ENCODE measurements at regions not wholly inside any gene's neighbourhood (a gene's known extent, or its start where the extent isn't known, plus 50 kb on each side); places are given as distances from the start of the nearest gene placed in this dataset.
A peak's percentile ranks its signal among the peaks of the same experiment; 100 is the strongest.

GRCh38 chr12:45587012-45587411 lies 142.5 kb upstream of the ARID2 start:
- no peak for DNase-seq (ENCODE audit: low spot score)

GRCh38 chr12:45587877-45588533 lies 141.5 kb upstream of the ARID2 start:
- DNase-seq (ENCODE audit: low spot score): no peak

GRCh38 chr12:45590646-45591045 lies 138.9 kb upstream of the ARID2 start:
- DNase-seq (ENCODE audit: low spot score): no peak

DNA sequence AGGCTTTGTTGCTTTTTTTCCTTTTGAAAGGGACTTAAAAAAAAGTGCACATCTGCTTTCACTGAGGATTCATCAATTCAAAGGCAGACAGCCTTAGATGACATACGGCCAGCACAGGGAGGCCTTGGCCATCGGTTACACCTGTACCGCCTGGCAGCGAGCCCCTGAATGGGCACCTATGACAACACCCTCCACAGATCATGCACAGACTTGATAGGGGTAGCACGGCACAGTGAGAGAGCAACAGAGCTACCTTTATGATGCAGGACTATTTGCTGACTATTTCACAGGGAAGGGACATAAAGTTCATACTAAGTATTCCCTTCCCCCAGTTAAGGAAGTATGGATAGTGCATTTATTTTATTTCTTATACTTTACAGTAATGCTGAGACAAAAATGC lies 137.9 kb upstream of the ARID2 start:
- DNase-seq (ENCODE audit: low spot score): no peak

GRCh38 chr12:45596366-45596765 lies 133.1 kb upstream of the ARID2 start:
- DNase-seq (ENCODE audit: low spot score): no peak

DNA sequence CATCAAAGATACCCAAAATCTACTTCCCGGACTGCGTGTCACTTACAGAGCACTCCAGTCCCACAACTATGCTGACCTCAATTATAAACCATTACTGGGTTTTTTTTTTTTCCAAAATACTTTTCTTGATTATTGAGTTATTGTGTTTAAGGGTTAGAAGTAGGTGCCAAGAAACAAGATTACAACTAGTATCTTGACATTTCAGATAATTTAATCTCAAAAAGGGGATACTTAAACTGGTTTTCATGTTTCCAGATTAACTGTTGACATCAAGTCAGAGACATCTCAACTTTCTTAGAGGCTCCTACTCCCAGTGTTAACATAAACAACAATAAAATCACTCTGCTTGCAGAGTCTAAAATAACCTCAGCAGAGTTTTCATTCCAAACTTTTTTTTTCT lies 131.2 kb upstream of the ARID2 start:
- DNase-seq (ENCODE audit: low spot score): no peak

GRCh38 chr12:45598761-45599160 lies 130.7 kb upstream of the ARID2 start:
- no peak for DNase-seq (ENCODE audit: low spot score)

- no peak for DNase-seq (ENCODE audit: low spot score)
Measured at GRCh38 chr12:45599196-45599595, 130.3 kb upstream of the ARID2 start.

GRCh38 chr12:45601390-45601789 lies 128.1 kb upstream of the ARID2 start:
- no peak for DNase-seq (ENCODE audit: low spot score)

DNA sequence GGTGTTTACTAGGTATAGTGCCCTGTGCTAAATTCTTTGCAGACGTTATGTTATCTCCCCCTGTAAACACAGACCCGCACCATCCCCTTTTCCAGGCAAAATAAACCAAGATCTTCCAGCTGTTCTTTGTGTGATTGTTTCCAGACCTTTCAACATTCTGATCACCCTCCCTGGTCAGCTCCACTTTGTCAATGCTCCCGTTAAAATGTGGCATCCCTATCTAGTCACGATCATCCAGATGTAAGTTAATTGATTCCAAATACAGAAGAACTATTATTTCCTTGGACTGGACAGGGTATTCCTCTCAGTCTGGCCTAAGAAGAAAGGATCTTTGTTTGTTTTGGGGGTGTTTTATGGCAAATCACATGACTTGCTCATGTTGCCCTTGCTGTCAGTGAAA lies 127.6 kb upstream of the ARID2 start:
- peak; percentile 39 for DNase-seq (ENCODE audit: low spot score)

- no peak for DNase-seq (ENCODE audit: low spot score)
Measured at GRCh38 chr12:45605624-45606023, 123.9 kb upstream of the ARID2 start.

- peak; percentile 16 for DNase-seq (ENCODE audit: low spot score)
Measured at GRCh38 chr12:45611061-45611460, 118.4 kb upstream of the ARID2 start.

DNA sequence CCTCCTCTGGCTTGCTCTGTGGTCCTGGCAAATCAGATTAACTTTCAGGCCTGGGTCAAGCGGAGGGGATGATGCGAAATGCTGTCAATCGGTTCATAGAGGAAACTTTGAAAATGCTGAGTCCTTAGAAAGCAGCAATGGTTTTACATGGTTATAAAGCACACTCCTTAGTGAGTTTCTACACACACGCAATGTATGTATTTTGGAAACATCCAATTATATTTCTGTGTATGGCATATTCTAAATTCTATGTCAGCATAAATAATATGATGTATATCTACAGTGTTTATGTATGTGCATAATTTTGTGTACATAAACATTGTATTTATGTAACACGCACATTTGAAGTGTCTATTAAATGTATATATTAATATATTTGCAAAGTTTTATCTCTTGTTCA lies 118.0 kb upstream of the ARID2 start:
- no peak for DNase-seq (ENCODE audit: low spot score)

DNA sequence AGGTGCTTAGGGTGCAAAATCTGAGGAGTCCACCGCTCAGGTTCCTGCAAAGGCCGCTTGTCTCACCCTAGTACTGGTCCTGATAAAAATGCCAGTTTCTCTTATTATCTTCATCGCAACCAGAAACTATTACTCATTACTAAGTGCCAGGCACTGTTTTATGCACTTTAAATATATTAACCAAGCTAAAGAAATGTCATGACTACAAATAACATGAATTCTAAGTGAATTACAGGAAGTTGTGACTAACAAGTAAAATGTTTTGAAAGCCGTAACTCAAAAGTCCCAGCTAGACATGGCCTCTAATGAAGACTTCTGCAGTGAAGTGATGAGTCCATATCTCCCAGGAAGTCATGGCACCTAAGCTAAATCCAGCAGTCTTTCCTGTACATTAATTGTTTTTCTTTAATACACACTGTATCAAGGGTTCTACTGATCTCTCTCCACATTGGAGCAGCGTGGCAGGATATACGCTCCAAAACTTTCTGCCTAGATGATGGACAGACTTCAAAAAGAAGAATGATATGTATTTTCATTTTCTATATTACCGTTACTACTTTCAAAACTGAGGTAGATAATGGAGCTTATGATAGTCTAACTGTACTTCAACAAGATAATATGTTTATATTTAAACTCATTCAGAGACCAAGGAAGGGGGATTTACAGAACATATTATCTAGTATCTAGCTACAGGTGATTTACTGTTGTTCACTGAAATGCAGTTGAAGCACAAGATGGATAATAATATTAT lies 117.3 kb upstream of the ARID2 start:
- DNase-seq (ENCODE audit: low spot score): no peak

DNA sequence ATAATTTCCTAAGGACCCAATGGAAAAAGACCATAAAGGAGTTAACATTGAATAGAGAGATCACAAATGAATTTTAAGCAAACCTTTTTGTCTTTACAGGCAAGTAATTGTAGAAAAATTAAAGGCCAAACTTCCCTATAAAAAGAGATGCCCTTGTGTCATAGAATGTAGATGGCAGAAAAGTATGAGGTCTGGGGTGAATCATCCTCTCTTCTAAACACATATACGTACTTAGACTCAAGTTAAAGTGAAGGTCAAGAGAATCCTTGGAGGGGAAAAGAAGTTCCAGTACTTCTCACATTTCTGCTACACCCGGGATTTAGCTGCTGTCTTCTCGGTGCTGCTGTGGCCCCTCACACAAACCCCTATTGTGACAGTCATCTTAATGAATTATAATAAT lies 116.2 kb upstream of the ARID2 start:
- no peak for DNase-seq (ENCODE audit: low spot score)

DNA sequence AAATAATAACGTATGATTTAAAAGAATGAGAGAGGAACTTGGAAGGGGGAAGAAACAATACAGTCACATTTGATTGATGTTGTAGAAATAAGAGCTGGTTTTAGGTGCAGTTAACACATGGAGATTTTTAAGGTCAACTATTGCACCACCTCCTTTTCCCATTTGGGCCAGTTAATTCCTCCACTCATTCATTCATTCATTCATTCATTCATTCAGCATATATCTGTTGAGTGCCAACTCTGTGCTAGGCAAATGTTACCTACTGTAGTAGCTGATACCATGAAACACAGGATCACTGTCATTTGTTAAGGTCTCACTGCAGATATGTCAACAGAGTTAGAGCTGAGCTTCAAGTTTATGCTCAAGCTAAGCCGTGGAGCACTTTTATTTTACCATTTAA lies 115.7 kb upstream of the ARID2 start:
- no peak for DNase-seq (ENCODE audit: low spot score)

- DNase-seq (ENCODE audit: low spot score): no peak
Measured at GRCh38 chr12:45615268-45615667, 114.2 kb upstream of the ARID2 start.

- no peak for DNase-seq (ENCODE audit: low spot score)
Measured at GRCh38 chr12:45619736-45620135, 109.8 kb upstream of the ARID2 start.

DNA sequence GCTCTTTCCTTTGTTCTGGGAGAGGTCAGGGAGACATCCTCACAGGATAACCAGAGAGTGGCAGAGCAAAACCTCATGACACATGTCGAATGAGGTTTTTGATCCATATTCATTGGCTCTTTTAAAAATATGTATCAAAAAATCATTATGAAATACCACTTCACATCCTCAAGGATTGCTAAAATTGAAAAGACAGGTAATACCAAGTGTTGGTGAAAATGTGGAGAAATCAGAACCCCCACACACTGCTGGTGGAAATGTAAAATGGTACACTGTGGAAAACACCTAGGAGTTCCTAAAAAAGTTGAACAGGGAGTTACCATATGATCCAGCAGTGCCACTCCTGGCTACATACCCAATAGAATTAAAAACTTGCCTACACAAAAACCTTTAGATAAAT lies 107.8 kb upstream of the ARID2 start:
- DNase-seq (ENCODE audit: low spot score): no peak

DNA sequence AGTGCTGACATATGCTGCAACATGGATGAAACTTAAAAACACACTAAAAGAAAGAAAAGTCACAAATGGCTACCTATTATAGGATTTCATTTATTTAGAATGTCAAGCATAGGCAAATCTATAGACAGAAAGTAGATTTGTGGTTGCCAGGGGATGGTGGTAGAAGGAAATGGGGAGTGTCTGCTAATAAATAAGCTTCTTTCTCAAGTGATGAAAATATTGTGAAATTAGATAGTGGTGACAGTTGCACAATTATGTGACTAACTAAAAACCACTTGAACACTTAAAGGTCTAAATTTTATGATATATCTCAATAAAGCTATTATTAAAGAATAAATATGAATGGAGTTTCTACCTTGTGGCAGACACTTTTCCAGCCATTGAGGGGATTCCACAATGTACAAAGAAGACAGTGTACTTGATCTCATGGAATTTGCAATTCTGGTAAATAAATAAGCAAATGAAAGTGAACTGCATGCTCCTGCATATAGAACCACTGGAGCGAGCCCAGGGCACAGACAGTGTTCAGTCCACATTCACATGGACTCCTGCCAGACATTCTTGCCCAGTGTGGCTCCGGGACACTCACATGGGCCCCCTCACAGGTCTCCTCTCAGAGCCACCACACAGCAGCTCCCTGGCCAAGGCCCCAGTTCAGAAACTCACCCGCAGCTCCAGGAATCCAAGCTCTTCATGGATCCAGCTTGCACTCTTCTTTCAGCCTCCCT lies 107.1 kb upstream of the ARID2 start:
- no peak for DNase-seq (ENCODE audit: low spot score)

DNA sequence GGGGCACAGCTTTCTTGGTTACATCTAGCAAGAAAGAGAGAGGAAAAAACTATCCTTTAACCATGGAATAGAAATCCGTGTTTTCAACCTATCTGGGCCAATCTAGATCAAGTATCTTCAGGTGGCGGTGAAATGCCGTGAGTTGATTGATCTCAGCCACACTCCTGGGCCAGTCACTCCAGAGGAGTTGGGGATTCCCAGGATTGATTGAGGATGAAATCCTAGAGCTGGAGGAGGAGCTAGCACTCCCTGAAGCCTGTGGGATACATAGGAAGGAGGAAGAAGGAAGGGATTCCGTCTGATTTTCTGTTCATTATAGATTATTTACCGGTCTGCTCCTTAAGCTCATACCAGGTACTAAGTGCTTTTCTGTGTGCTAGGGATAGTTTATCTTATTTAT lies 106.3 kb upstream of the ARID2 start:
- no peak for DNase-seq (ENCODE audit: low spot score)

GRCh38 chr12:45623940-45624339 lies 105.6 kb upstream of the ARID2 start:
- no peak for DNase-seq (ENCODE audit: low spot score)

- DNase-seq (ENCODE audit: low spot score): no peak
Measured at GRCh38 chr12:45626965-45627364, 102.5 kb upstream of the ARID2 start.

All from SK-N-DZ (cell line).